ENCODE measurements at regions not wholly inside any gene's neighbourhood (a gene's known extent, or its start where the extent isn't known, plus 50 kb on each side); places are given as distances from the start of the nearest gene placed in this dataset.

DNA sequence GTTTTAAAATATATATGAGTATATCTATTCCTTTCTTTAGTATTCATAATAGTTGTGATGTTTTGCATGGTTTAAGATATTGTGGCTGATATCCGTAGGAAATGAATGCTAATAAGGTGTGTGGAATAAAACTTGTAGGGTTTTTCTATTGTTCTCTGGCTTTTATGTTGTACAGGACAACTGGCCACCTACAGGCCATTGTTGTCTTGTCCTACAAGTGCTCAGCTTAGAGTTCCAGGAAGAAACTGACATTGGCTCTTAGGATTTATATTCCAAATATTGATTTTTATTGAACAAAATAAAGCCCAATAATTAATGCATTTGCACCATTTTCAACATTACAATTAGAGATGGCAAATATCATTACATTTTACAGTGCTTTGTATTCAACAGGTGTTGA, 512.8 kb upstream of the TENM4 start:
- TF ChIP-seq POLR2A (IDR thresholded peaks at IDR 0.05) = no peak
- TF ChIP-seq, protein P1, sequence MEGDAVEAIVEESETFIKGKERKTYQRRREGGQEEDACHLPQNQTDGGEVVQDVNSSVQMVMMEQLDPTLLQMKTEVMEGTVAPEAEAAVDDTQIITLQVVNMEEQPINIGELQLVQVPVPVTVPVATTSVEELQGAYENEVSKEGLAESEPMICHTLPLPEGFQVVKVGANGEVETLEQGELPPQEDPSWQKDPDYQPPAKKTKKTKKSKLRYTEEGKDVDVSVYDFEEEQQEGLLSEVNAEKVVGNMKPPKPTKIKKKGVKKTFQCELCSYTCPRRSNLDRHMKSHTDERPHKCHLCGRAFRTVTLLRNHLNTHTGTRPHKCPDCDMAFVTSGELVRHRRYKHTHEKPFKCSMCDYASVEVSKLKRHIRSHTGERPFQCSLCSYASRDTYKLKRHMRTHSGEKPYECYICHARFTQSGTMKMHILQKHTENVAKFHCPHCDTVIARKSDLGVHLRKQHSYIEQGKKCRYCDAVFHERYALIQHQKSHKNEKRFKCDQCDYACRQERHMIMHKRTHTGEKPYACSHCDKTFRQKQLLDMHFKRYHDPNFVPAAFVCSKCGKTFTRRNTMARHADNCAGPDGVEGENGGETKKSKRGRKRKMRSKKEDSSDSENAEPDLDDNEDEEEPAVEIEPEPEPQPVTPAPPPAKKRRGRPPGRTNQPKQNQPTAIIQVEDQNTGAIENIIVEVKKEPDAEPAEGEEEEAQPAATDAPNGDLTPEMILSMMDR (IDR thresholded peaks at IDR 0.05) = no peak
- H3K9me3 ChIP-seq = no peaks in the 10 kb centered on the region
- no peak for DNase-seq
- H3K27ac ChIP-seq = no peak overlapping the region
- no peaks in the 10 kb centered on the region for H3K36me3 ChIP-seq
- no peaks in the 10 kb centered on the region for H3K4me1 ChIP-seq
- H3K4me3 ChIP-seq = no peak overlapping the region
- H3K27me3 ChIP-seq = no peaks in the 10 kb centered on the region

DNA sequence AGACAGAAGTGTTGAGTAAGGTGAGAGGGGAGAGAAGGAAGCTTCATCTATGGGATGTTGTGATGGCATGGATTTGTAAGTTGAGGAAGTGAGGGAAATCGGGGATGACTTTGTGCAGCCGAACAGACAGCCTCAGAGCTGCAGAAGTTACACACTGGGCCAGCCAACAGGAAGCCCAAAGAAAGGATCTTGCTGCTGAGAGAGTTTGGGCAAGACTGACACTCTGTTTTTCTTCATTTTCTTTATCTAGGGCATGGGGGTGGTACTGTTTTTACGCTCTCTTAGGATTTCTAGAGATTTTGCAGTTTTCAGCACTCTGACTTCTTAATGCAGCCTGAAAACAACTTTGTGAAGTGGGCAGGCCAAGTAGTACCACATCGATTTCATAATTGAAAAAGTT, 509.9 kb upstream of the TENM4 start:
- no peak overlapping the region for H3K4me3 ChIP-seq
- no peaks in the 10 kb centered on the region for H3K4me1 ChIP-seq
- H3K27me3 ChIP-seq = no peaks in the 10 kb centered on the region
- no peak overlapping the region for H3K27ac ChIP-seq
- no peak for DNase-seq
- no peaks in the 10 kb centered on the region for H3K36me3 ChIP-seq
- no peak for TF ChIP-seq POLR2A (IDR thresholded peaks at IDR 0.05)
- TF ChIP-seq, protein P1 (IDR thresholded peaks at IDR 0.05) = no peak
- H3K9me3 ChIP-seq = no peaks in the 10 kb centered on the region

- no peaks in the 10 kb centered on the region for H3K27me3 ChIP-seq
- no peaks in the 10 kb centered on the region for H3K36me3 ChIP-seq
- H3K4me3 ChIP-seq = no peak overlapping the region
- no peaks in the 10 kb centered on the region for H3K9me3 ChIP-seq
- DNase-seq = no peak
- H3K4me1 ChIP-seq = no peaks in the 10 kb centered on the region
- no peak overlapping the region for H3K27ac ChIP-seq
- no peak for TF ChIP-seq POLR2A (IDR thresholded peaks at IDR 0.05)
- TF ChIP-seq, protein P1 (IDR thresholded peaks at IDR 0.05) = no peak
Observed at GRCh38 chr11:79950172-79950571, 509.3 kb upstream of the TENM4 start.

GRCh38 chr11:79949574-79949973, 508.7 kb upstream of the TENM4 start:
- Histone ChIP-seq H3K4me3 (no peak overlapping the region), H3K4me1 (no peaks in the 10 kb centered on the region), H3K36me3 (no peaks in the 10 kb centered on the region), H3K9me3 (no peaks in the 10 kb centered on the region), H3K27ac (no peak overlapping the region), H3K27me3 (no peaks in the 10 kb centered on the region)
- no peak for DNase-seq
- no peak for TF ChIP-seq POLR2A (IDR thresholded peaks at IDR 0.05)
- TF ChIP-seq, protein P1 (IDR thresholded peaks at IDR 0.05) = no peak

DNA sequence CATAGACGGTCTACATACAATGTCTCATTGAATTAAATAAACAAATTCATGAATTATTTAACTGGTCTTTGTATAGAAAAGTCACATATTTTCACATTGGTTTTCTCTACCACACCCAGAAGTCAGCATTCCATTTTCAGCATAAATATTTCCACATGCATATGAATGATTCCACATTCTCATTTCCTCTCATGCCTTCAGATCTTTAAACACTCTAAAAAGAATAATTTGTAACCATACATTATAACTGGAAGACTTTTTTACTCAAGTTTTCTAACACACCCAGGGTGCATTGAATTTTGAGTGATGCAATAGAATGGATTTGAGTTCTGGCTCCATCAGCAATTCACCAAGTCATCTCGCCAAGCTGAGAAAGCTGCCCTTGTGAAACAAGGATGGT, 501.8 kb upstream of the TENM4 start:
- no peaks in the 10 kb centered on the region for H3K9me3 ChIP-seq
- H3K27me3 ChIP-seq = no peaks in the 10 kb centered on the region
- H3K4me1 ChIP-seq = no peaks in the 10 kb centered on the region
- H3K4me3 ChIP-seq = no peak overlapping the region
- no peak for DNase-seq
- no peaks in the 10 kb centered on the region for H3K36me3 ChIP-seq
- TF ChIP-seq POLR2A (IDR thresholded peaks at IDR 0.05) = no peak
- TF ChIP-seq, protein P1 (IDR thresholded peaks at IDR 0.05) = no peak
- H3K27ac ChIP-seq = no peak overlapping the region

DNA sequence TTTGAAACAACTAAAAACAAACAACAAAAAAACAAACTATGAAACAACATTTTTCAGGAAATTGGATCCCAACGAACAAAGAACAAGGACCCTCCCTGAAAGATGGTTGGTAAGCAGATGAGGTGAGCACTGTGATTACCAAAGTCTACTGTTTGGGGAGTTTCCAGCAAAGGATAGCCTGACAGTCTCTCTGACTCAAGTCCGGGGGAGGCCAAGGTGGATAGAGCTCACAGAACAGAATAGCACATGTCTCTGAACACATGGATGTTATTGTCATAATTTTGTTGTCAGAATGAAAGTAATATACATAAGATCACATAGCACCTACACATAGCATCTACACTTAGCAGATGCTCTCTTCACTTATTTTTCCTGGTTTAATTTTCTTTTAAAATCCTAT, 501.3 kb upstream of the TENM4 start:
- TF ChIP-seq POLR2A (IDR thresholded peaks at IDR 0.05) = no peak
- TF ChIP-seq, protein P1 (IDR thresholded peaks at IDR 0.05) = no peak
- Histone ChIP-seq H3K36me3 (no peaks in the 10 kb centered on the region), H3K4me3 (no peak overlapping the region), H3K27ac (no peak overlapping the region), H3K4me1 (no peaks in the 10 kb centered on the region), H3K9me3 (no peaks in the 10 kb centered on the region), H3K27me3 (no peaks in the 10 kb centered on the region)
- no peak for DNase-seq

All from Peyer's patch (tissue), 4 donors.